GM18873 (cell line): ENCODE measurements at regions not wholly inside any gene's neighbourhood (a gene's known extent, or its start where the extent isn't known, plus 50 kb on each side); places are given as distances from the start of the nearest gene placed in this dataset.
"Not testable (repeated sequence)": the region's sequence is repeated elsewhere in the genome, so short reads cannot be mapped to it uniquely, and the experiment has no call there.

Source experiments
- ATAC-seq: cut with Tn5 transposase; IDR thresholded peaks from one replicate; pipeline ENCODE4 v1.9.1; 2021; ENCODE audit warnings: mild to moderate bottlenecking, moderate library complexity, moderate number of reproducible peaks; ENCODE audit not compliant: unreplicated experiment, low FRiP score

- no peak for ATAC-seq
Observed at GRCh38 chr9:74117731-74118130, 379.4 kb upstream of the RORB start.

GRCh38 chr9:74120061-74120460 is 377.1 kb upstream of the RORB start:
- no peak for ATAC-seq

GRCh38 chr9:74120470-74120869 is 376.7 kb upstream of the RORB start:
- ATAC-seq: no peak

GRCh38 chr9:74122216-74122615 is 374.9 kb upstream of the RORB start:
- ATAC-seq: no peak

- ATAC-seq: no peak
Observed at GRCh38 chr9:74122661-74123060, 374.5 kb upstream of the RORB start.

- no peak for ATAC-seq
Observed at GRCh38 chr9:74125941-74126340, 371.2 kb upstream of the RORB start.

GRCh38 chr9:74132986-74133385 is 364.1 kb upstream of the RORB start:
- no peak for ATAC-seq

- ATAC-seq: no peak
Observed at GRCh38 chr9:74133921-74134320, 363.2 kb upstream of the RORB start.

- ATAC-seq: no peak
Observed at GRCh38 chr9:74138182-74138581, 359.0 kb upstream of the RORB start.

GRCh38 chr9:74140141-74140540 is 357.0 kb upstream of the RORB start:
- no peak for ATAC-seq

- no peak for ATAC-seq
Observed at GRCh38 chr9:74147906-74148305, 349.2 kb upstream of the RORB start.

- peak; percentile 83 for ATAC-seq
Observed at GRCh38 chr9:74172874-74173273, 324.3 kb upstream of the RORB start.

- no peak for ATAC-seq
Observed at GRCh38 chr9:74173284-74173683, 323.9 kb upstream of the RORB start.

GRCh38 chr9:74197771-74198170 is 299.4 kb upstream of the RORB start:
- ATAC-seq: not testable (repeated sequence)

- ATAC-seq: no peak
Observed at GRCh38 chr9:74205056-74205455, 292.1 kb upstream of the RORB start.

GRCh38 chr9:74218385-74219063 is 278.6 kb upstream of the RORB start:
- no peak for ATAC-seq

- ATAC-seq: no peak
Observed at GRCh38 chr9:74220327-74220726, 276.8 kb upstream of the RORB start.

- ATAC-seq: no peak
Observed at GRCh38 chr9:74236857-74237256, 260.3 kb upstream of the RORB start.

- ATAC-seq: no peak
Observed at GRCh38 chr9:74245866-74246497, 251.2 kb upstream of the RORB start.

GRCh38 chr9:74255489-74255984 is 241.6 kb upstream of the RORB start:
- ATAC-seq: no peak

- ATAC-seq: no peak
Observed at GRCh38 chr9:74275872-74276508, 221.1 kb upstream of the RORB start.

- peak; percentile 97 for ATAC-seq
Observed at GRCh38 chr9:74277532-74277931, 219.6 kb upstream of the RORB start.
